Astrocyte (in vitro differentiated cells and primary cell): ENCODE measurements at regions not wholly inside any gene's neighbourhood (a gene's known extent, or its start where the extent isn't known, plus 50 kb on each side); places are given as distances from the start of the nearest gene placed in this dataset.
"Not testable (repeated sequence)": the region's sequence is repeated elsewhere in the genome, so short reads cannot be mapped to it uniquely, and the experiment has no call there.

Source experiments
- CTCF ChIP-seq: IDR thresholded peaks from 2 replicates; pipeline ENCODE4 v1.5.1; 2011; ENCODE audit warnings: low read depth, mild to moderate bottlenecking, inconsistent platforms, low read length, moderate library complexity; ENCODE audit not compliant: insufficient read depth
- EZH2 ChIP-seq: IDR thresholded peaks from 2 replicates; pipeline ENCODE4 v1.6.1; 2012; ENCODE audit warnings: mild to moderate bottlenecking, low read length, inconsistent platforms; ENCODE audit not compliant: insufficient read depth

- TF ChIP-seq EZH2, CTCF: not testable (repeated sequence)
These were observed 51.3 kb upstream of the TRIM77 start for GRCh38 chr11:89658767-89659166.
